Mesenchymal stem cell (in vitro differentiated cells and primary cell): ENCODE measurements at regions not wholly inside any gene's neighbourhood (a gene's known extent, or its start where the extent isn't known, plus 50 kb on each side); places are given as distances from the start of the nearest gene placed in this dataset.

Experiments used
- DNase-seq: peaks from one replicate; pipeline ENCODE4 v3.0.0-alpha.2; 2013
- H2AFZ ChIP-seq: one replicate; pipeline ENCODE4 v1.6.1; 2013; ENCODE audit warnings: low read depth, mild to moderate bottlenecking, control low read depth, inconsistent platforms, low read length, moderate library complexity
- H2AK5ac ChIP-seq: 2 replicates; pipeline ENCODE4 v1.6.1; 2013; ENCODE audit warnings: low read length, moderate library complexity, mild to moderate bottlenecking, inconsistent platforms; ENCODE audit not compliant: severe bottlenecking
- H2BK120ac ChIP-seq: one replicate; pipeline ENCODE4 v1.6.1; 2013; ENCODE audit warnings: low read depth, mild to moderate bottlenecking, inconsistent platforms, low read length, moderate library complexity
- H2BK12ac ChIP-seq, 2 experiments: one replicate each; pipeline ENCODE4 v1.6.1; 2013; ENCODE audit warnings: inconsistent platforms in 2 of 2, low read length in 2 of 2, mild to moderate bottlenecking in 2 of 2, moderate library complexity in 2 of 2, control low read depth in 1 of 2
- H2BK15ac ChIP-seq: one replicate; pipeline ENCODE4 v1.6.1; 2013; ENCODE audit warnings: mild to moderate bottlenecking, low read depth, inconsistent platforms; ENCODE audit not compliant: poor library complexity, severe bottlenecking
- H2BK5ac ChIP-seq: 2 replicates; pipeline ENCODE4 v1.6.1; 2013; ENCODE audit warnings: low read depth, mild to moderate bottlenecking, low read length, control low read depth, inconsistent platforms; ENCODE audit not compliant: poor library complexity, severe bottlenecking
- H3K14ac ChIP-seq, 2 experiments: one replicate each; pipeline ENCODE4 v1.6.1; 2013; ENCODE audit warnings: inconsistent platforms in 2 of 2, low read length in 2 of 2, control low read depth in 1 of 2, mild to moderate bottlenecking in 1 of 2, moderate library complexity in 1 of 2
- H3K18ac ChIP-seq, 2 experiments: one replicate each; pipeline ENCODE4 v1.6.1; 2013; ENCODE audit warnings: inconsistent platforms in 2 of 2, low read length in 2 of 2, control low read depth in 1 of 2, low read depth in 1 of 2, mild to moderate bottlenecking in 1 of 2
- H3K23ac ChIP-seq, 2 experiments: one replicate each; pipeline ENCODE4 v1.6.1; 2013; ENCODE audit warnings: inconsistent platforms in 2 of 2, low read length in 2 of 2, mild to moderate bottlenecking in 2 of 2, moderate library complexity in 2 of 2, control low read depth in 1 of 2
- H3K27ac ChIP-seq: 2 replicates; pipeline ENCODE4 v1.5.1; 2013; ENCODE audit warnings: mild to moderate bottlenecking, moderate library complexity, low read length, control low read depth, inconsistent platforms; ENCODE audit not compliant: poor library complexity, severe bottlenecking
- H3K27me3 ChIP-seq, 2 experiments: 2 replicates each; pipeline versions ENCODE4 v1.6.1 to v1.7.0; 2013; ENCODE audit warnings: low read length in 2 of 2, mild to moderate bottlenecking in 2 of 2, moderate library complexity in 2 of 2, control low read depth in 1 of 2, inconsistent platforms in 1 of 2; ENCODE audit not compliant: control insufficient read depth in 1 of 2, insufficient read depth in 1 of 2
- H3K36me3 ChIP-seq, 2 experiments: 2 replicates each; pipeline versions ENCODE4 v1.6.1 to v1.7.0; 2013; ENCODE audit warnings: low read length in 2 of 2, control low read depth in 1 of 2, inconsistent platforms in 1 of 2, low read depth in 1 of 2, mild to moderate bottlenecking in 1 of 2; ENCODE audit not compliant: insufficient read depth in 2 of 2, control insufficient read depth in 1 of 2
- H3K4ac ChIP-seq, 2 experiments: one replicate each; pipeline ENCODE4 v1.6.1; 2013; ENCODE audit warnings: inconsistent platforms in 2 of 2, low read length in 2 of 2, mild to moderate bottlenecking in 2 of 2, moderate library complexity in 2 of 2, control low read depth in 1 of 2, low read depth in 1 of 2
- H3K4me1 ChIP-seq: 2 replicates; pipeline ENCODE4 v1.6.1; 2013; ENCODE audit warnings: low read depth, low read length, control low read depth; ENCODE audit not compliant: control insufficient read depth, insufficient read depth
- H3K4me2 ChIP-seq: 2 replicates; pipeline ENCODE4 v1.6.1; 2013; ENCODE audit warnings: low read length, mild to moderate bottlenecking, inconsistent platforms; ENCODE audit not compliant: poor library complexity, severe bottlenecking
- H3K4me3 ChIP-seq, 2 experiments: 2 replicates each; pipeline versions ENCODE4 v1.5.1 to v1.7.0; 2013; ENCODE audit warnings: low read length in 2 of 2, mild to moderate bottlenecking in 2 of 2, control low read depth in 1 of 2, low read depth in 1 of 2; ENCODE audit not compliant: insufficient read depth in 1 of 2
- H3K79me1 ChIP-seq: replicated peaks from 2 replicates; pipeline ENCODE4 v1.6.1; 2013; ENCODE audit warnings: mild to moderate bottlenecking, control low read depth, low read length, inconsistent platforms; ENCODE audit not compliant: poor library complexity, severe bottlenecking
- H3K9ac ChIP-seq: 2 replicates; pipeline ENCODE4 v1.7.0; 2013; ENCODE audit warnings: mild to moderate bottlenecking, low read length, moderate library complexity
- H3K9me3 ChIP-seq: 2 replicates; pipeline ENCODE4 v1.7.0; 2013; ENCODE audit warnings: mild to moderate bottlenecking, low read length; ENCODE audit not compliant: control insufficient read depth
- H4K8ac ChIP-seq: one replicate; pipeline ENCODE4 v1.6.1; 2013; ENCODE audit warnings: inconsistent platforms, mild to moderate bottlenecking, low read length, moderate library complexity
- H4K91ac ChIP-seq: one replicate; pipeline ENCODE4 v1.6.1; 2013; ENCODE audit warnings: mild to moderate bottlenecking, low read length, inconsistent platforms
- WGBS: methylation state at CpG from one replicate; pipeline ENCODE4 v1.1.7; 2013; ENCODE audit warnings: mixed read lengths; 5-methylcytosine and 5-hydroxymethylcytosine counted together

DNA sequence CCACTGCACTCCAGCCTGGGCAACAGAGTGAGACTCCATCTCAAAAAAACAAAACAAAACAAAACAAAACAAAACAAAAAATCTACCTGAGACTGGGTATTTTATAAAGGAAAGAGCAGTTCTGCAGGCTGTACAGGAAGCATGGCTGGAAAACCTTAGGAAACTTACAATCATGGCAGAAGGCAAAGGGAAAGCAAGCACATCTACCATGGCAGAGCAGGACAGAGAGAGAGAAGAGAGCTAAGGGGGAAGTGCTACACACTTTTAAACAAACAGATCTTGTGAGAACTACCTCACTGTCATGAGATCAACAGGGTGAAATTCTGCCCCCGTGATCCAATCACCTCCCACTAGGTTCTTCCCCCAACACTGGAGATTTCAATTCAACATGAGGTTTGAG is 198.3 kb upstream of the SAMSN1 start:
- H2AK5ac ChIP-seq = no peak overlapping the region
- H2BK5ac ChIP-seq = no peak overlapping the region
- no peaks in the 10 kb centered on the region for H3K4me1 ChIP-seq
- no peak overlapping the region for H3K4me3 ChIP-seq
- no peaks in the 10 kb centered on the region for H3K36me3 ChIP-seq
- H3K4me2 ChIP-seq = no peak overlapping the region
- no peak overlapping the region for H3K9ac ChIP-seq
- H4K91ac ChIP-seq = no peak overlapping the region
- no peak overlapping the region for H3K18ac ChIP-seq
- H3K23ac ChIP-seq = no peak overlapping the region
- H2AFZ ChIP-seq = no peak overlapping the region
- H3K27me3 ChIP-seq = no peaks in the 10 kb centered on the region
- no peak for DNase-seq
- no peak overlapping the region for H4K8ac ChIP-seq
- no peaks in the 10 kb centered on the region for H3K79me1 ChIP-seq
- no peak overlapping the region for H2BK12ac ChIP-seq
- H2BK120ac ChIP-seq = no peak overlapping the region
- no peak overlapping the region for H3K27ac ChIP-seq
- WGBS = 80% methylated on average over 1 of the region's 1 CpG
- H3K14ac ChIP-seq = no peak overlapping the region
- H2BK15ac ChIP-seq = no peak overlapping the region
- H3K9me3 ChIP-seq = no peaks in the 10 kb centered on the region
- no peak overlapping the region for H3K4ac ChIP-seq

DNA sequence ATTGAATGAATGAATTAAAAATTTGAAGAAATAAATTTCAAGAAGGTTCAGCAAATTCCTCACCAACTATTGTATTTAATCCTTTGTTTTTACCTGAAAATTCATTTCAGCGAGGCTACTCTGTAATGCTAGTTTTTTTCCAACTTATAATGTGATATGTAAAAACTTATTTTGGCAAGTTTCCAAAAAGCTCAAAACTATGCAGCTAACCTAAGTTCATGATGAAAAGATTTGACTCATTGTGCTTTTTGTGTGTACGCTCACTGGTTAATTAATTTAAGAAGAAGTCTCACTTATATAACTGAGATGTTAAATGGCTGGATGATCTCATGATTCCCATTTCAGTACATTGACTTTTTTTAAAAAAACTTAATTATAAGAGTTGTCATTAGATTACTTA is 196.0 kb upstream of the SAMSN1 start:
- Histone ChIP-seq H3K4ac (no peak overlapping the region), H2BK5ac (no peak overlapping the region), H4K8ac (no peak overlapping the region), H3K9me3 (no peaks in the 10 kb centered on the region), H3K27me3 (no peaks in the 10 kb centered on the region), H3K36me3 (no peaks in the 10 kb centered on the region), H2BK120ac (no peak overlapping the region), H2BK15ac (no peak overlapping the region), H3K79me1 (no peaks in the 10 kb centered on the region), H3K4me1 (no peaks in the 10 kb centered on the region), H2AK5ac (no peak overlapping the region), H3K9ac (no peak overlapping the region), H2BK12ac (no peak overlapping the region), H3K27ac (no peak overlapping the region), H3K4me3 (no peak overlapping the region), H2AFZ (no peak overlapping the region), H3K14ac (no peak overlapping the region), H4K91ac (no peak overlapping the region), H3K23ac (no peak overlapping the region), H3K4me2 (no peak overlapping the region), H3K18ac (no peak overlapping the region)
- no peak for DNase-seq
- WGBS = no CpG with 5 or more reads among the region's 2 CpGs

DNA sequence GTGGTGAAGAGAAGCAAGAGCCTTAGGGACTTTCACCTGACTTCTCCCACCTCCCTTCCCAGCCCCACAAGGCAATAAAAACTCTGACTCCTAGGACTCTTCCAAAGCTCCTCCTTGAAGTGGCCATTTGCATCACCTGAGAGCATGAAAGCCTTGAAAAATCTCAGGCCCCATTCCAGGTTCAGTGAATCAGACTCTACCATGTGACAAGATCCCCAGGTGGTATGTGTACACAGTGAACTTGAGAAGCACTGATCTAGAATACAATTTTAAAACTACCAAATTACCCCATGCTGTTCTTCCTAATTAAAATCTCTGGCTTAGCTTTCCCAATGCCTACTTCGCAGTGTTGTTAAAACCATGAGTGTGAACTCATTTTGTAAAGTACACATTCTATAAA is 195.1 kb upstream of the SAMSN1 start:
- Histone ChIP-seq H3K9ac (no peak overlapping the region), H3K4me3 (no peak overlapping the region), H2BK5ac (no peak overlapping the region), H3K9me3 (no peaks in the 10 kb centered on the region), H3K14ac (no peak overlapping the region), H3K27me3 (no peaks in the 10 kb centered on the region), H3K36me3 (no peaks in the 10 kb centered on the region), H3K4me1 (no peaks in the 10 kb centered on the region), H3K27ac (no peak overlapping the region), H4K8ac (no peak overlapping the region), H3K18ac (no peak overlapping the region), H3K4ac (no peak overlapping the region), H4K91ac (no peak overlapping the region), H2AFZ (no peak overlapping the region), H3K4me2 (no peak overlapping the region), H2BK120ac (no peak overlapping the region), H2BK15ac (no peak overlapping the region), H2BK12ac (no peak overlapping the region), H2AK5ac (no peak overlapping the region), H3K79me1 (no peaks in the 10 kb centered on the region), H3K23ac (no peak overlapping the region)
- WGBS = no CpG with 5 or more reads among the region's 1 CpG
- no peak for DNase-seq

DNA sequence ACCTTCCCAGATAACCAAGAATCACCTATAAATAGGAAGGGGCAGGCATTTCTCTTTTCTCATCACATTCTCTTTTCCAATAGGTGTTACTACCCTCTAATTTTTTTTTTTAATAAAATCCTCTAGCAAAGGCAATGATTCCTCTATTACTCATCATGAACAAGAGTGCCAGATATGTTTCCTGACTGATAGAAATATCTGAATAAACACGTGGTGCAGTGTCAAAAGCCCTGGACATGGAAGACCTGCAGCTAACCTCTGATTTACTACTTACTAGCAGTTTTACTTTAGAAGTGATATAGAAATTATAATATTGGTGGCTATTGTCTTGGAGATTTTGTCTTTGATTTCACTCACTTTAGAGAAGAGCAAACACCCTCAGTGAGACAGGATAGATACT is 194.6 kb upstream of the SAMSN1 start:
- Histone ChIP-seq H3K4me1 (no peaks in the 10 kb centered on the region), H4K8ac (no peak overlapping the region), H3K36me3 (no peaks in the 10 kb centered on the region), H2AK5ac (no peak overlapping the region), H3K18ac (no peak overlapping the region), H3K4me2 (no peak overlapping the region), H3K79me1 (no peaks in the 10 kb centered on the region), H3K27ac (no peak overlapping the region), H3K4ac (no peak overlapping the region), H2BK12ac (no peak overlapping the region), H3K4me3 (no peak overlapping the region), H3K27me3 (no peaks in the 10 kb centered on the region), H3K9ac (no peak overlapping the region), H2AFZ (no peak overlapping the region), H2BK120ac (no peak overlapping the region), H2BK5ac (no peak overlapping the region), H3K14ac (no peak overlapping the region), H3K9me3 (no peaks in the 10 kb centered on the region), H2BK15ac (no peak overlapping the region), H3K23ac (no peak overlapping the region), H4K91ac (no peak overlapping the region)
- no CpG with 5 or more reads among the region's 1 CpG for WGBS
- no peak for DNase-seq
